Loucy (cell line): ENCODE measurements at regions not wholly inside any gene's neighbourhood (a gene's known extent, or its start where the extent isn't known, plus 50 kb on each side); places are given as distances from the start of the nearest gene placed in this dataset.

Source experiments
- H2AFZ ChIP-seq: fragments of 200-600 bp; sonication (generic); 2 replicates; pipeline ENCODE4 v1.6.0; 2016; ENCODE audit warnings: antibody characterized with exemption, mild to moderate bottlenecking, low read length, moderate library complexity
- H3F3A ChIP-seq: fragments of 200-600 bp; 2 replicates; pipeline ENCODE4 v1.6.0; 2016; ENCODE audit warnings: antibody characterized with exemption, low read depth, mild to moderate bottlenecking
- H3K27me3 ChIP-seq: fragments of 200-600 bp; sonication (generic); 2 replicates; pipeline ENCODE4 v1.6.1; 2014; ENCODE audit warnings: low read length, mild to moderate bottlenecking; ENCODE audit not compliant: insufficient read depth, poor library complexity, severe bottlenecking
- H3K36me3 ChIP-seq: fragments of 200-600 bp; sonication (generic); 2 replicates; pipeline ENCODE4 v1.6.1; 2016; ENCODE audit warnings: low read length; ENCODE audit not compliant: insufficient read depth
- H3K4me1 ChIP-seq: fragments of 200-600 bp; sonication (generic); 2 replicates; pipeline ENCODE4 v1.5.1; 2014; ENCODE audit warnings: low read length, mild to moderate bottlenecking; ENCODE audit not compliant: insufficient read depth, poor library complexity, severe bottlenecking
- H3K4me2 ChIP-seq: fragments of 200-600 bp; sonication (generic); 2 replicates; pipeline ENCODE4 v1.6.0; 2014; ENCODE audit warnings: antibody characterized with exemption, low read length, low read depth, mild to moderate bottlenecking; ENCODE audit not compliant: poor library complexity, severe bottlenecking
- H3K4me3 ChIP-seq: fragments of 200-600 bp; sonication (generic); 2 replicates; pipeline ENCODE4 v1.5.1; 2014; ENCODE audit warnings: low read length, mild to moderate bottlenecking, mixed read lengths; ENCODE audit not compliant: poor library complexity, severe bottlenecking
- H3K79me2 ChIP-seq: fragments of 200-600 bp; sonication (generic); 2 replicates; pipeline ENCODE4 v1.6.1; 2014; ENCODE audit warnings: low read length; ENCODE audit not compliant: insufficient read depth
- H3K9ac ChIP-seq: fragments of 200-600 bp; sonication (generic); 2 replicates; pipeline ENCODE4 v1.6.0; 2014; ENCODE audit warnings: mild to moderate bottlenecking, low read depth, low read length, moderate library complexity; ENCODE audit not compliant: poor library complexity, severe bottlenecking
- H3K9me2 ChIP-seq: fragments of 200-600 bp; sonication (generic); replicated peaks from 2 replicates; pipeline ENCODE4 v1.6.1; 2016; ENCODE audit warnings: low read depth, low read length, mixed read lengths
- H3K9me3 ChIP-seq: fragments of 200-600 bp; sonication (generic); 2 replicates; pipeline ENCODE4 v1.6.1; 2014; ENCODE audit warnings: mild to moderate bottlenecking, antibody characterized with exemption, low read length, low read depth; ENCODE audit not compliant: insufficient read depth
- H4K20me1 ChIP-seq: fragments of 200-600 bp; sonication (generic); 2 replicates; pipeline ENCODE4 v1.6.0; 2014; ENCODE audit warnings: antibody characterized with exemption, low read length, mild to moderate bottlenecking; ENCODE audit not compliant: insufficient read depth, poor library complexity, severe bottlenecking
- EZH2phosphoT487 ChIP-seq: fragments of 200-600 bp; IDR thresholded peaks from 2 replicates; pipeline ENCODE4 v1.6.1; 2018; ENCODE audit warnings: antibody characterized with exemption, mild to moderate bottlenecking, moderate library complexity, borderline replicate concordance
- TF ChIP-seq, protein P1 (sequence below): fragments of 200-600 bp; sonication (generic); conservative IDR thresholded peaks from 2 replicates; pipeline ENCODE4 v1.5.1; 2014; ENCODE audit warnings: mild to moderate bottlenecking, antibody characterized with exemption, low read length

DNA sequence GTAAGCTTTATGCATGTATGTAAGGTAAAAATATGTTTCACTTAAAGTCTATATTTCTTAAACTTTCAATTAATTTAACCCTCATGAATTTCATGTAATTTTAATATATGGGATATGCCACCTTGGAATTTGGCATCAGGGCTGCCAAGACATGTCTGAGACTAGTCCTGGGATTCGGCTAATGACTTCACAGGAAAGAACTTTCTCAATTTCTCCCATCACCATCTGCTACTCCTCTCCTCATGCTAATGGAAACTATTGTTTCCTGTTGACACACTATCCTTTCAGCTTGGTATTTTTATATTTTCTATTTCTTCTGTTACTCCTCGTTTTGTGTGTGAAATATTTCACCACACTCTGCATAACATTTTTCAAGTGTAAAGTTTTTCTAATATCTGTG is 205.9 kb downstream of the ARL4A start:
- TF ChIP-seq EZH2phosphoT487, result no peak
- TF ChIP-seq, protein P1, sequence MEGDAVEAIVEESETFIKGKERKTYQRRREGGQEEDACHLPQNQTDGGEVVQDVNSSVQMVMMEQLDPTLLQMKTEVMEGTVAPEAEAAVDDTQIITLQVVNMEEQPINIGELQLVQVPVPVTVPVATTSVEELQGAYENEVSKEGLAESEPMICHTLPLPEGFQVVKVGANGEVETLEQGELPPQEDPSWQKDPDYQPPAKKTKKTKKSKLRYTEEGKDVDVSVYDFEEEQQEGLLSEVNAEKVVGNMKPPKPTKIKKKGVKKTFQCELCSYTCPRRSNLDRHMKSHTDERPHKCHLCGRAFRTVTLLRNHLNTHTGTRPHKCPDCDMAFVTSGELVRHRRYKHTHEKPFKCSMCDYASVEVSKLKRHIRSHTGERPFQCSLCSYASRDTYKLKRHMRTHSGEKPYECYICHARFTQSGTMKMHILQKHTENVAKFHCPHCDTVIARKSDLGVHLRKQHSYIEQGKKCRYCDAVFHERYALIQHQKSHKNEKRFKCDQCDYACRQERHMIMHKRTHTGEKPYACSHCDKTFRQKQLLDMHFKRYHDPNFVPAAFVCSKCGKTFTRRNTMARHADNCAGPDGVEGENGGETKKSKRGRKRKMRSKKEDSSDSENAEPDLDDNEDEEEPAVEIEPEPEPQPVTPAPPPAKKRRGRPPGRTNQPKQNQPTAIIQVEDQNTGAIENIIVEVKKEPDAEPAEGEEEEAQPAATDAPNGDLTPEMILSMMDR, result no peak
- Histone ChIP-seq H3K36me3 (no peaks in the 10 kb centered on the region), H3K4me1 (no peaks in the 10 kb centered on the region), H3K27me3 (no peaks in the 10 kb centered on the region), H3F3A (no peaks in the 10 kb centered on the region), H3K4me3 (no peak overlapping the region), H2AFZ (no peak overlapping the region), H4K20me1 (no peaks in the 10 kb centered on the region), H3K9ac (no peak overlapping the region), H3K9me3 (no peaks in the 10 kb centered on the region), H3K4me2 (no peak overlapping the region), H3K79me2 (no peaks in the 10 kb centered on the region), H3K9me2 (no peaks in the 10 kb centered on the region)

DNA sequence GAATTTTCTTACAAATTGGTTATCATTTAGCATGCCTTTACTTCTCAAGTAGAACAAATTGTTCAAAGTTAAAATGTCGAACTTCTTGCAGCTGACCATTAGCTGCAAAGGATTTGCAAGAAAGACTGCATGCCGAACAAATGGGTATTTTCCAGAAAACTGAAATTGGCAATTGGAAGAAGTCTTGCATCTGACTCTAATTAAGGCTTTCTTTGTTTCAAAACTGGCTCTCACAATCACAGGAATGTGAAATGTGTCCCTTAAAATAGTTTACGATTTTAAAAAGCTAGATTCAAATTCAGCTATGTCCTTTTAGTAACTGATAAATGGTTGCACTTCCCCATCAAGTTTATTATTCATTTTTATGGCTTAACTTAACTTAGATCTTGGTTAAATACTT is 207.9 kb downstream of the ARL4A start:
- Histone ChIP-seq H3K27me3 (no peaks in the 10 kb centered on the region), H3K9me2 (no peaks in the 10 kb centered on the region), H3K9ac (no peak overlapping the region), H3K4me3 (no peak overlapping the region), H3K79me2 (no peaks in the 10 kb centered on the region), H4K20me1 (no peaks in the 10 kb centered on the region), H3F3A (no peaks in the 10 kb centered on the region), H3K9me3 (no peaks in the 10 kb centered on the region), H2AFZ (no peak overlapping the region), H3K36me3 (no peaks in the 10 kb centered on the region), H3K4me1 (no peaks in the 10 kb centered on the region), H3K4me2 (no peak overlapping the region)
- TF ChIP-seq, protein P1, result no peak
- no peak for TF ChIP-seq EZH2phosphoT487

DNA sequence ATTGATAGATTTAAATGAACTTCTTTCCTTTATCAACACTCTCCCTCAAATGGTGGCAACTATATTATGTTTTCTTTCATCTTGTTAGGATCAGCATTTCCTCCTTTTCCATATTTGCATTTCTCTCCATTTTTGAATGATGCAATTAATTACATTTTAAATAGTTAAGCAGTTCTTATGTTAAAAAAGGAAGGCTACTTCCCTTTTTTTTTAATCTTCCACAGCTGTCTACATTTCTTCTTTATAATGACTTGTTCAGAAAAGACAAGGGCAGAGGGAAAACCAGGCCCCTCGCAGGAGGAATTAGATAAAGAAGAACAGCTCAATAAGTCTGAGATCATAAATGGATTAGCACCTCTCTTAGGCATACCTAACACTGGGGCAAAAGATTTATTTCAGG is 208.9 kb downstream of the ARL4A start:
- H3K79me2 ChIP-seq, result no peaks in the 10 kb centered on the region
- no peaks in the 10 kb centered on the region for H3K36me3 ChIP-seq
- H3K4me3 ChIP-seq, result no peak overlapping the region
- H3K4me2 ChIP-seq, result no peak overlapping the region
- no peak overlapping the region for H2AFZ ChIP-seq
- no peaks in the 10 kb centered on the region for H3K27me3 ChIP-seq
- H3F3A ChIP-seq, result no peaks in the 10 kb centered on the region
- TF ChIP-seq EZH2phosphoT487, result no peak
- TF ChIP-seq, protein P1, result no peak
- no peak overlapping the region for H3K9ac ChIP-seq
- H3K9me2 ChIP-seq, result no peaks in the 10 kb centered on the region
- H3K4me1 ChIP-seq, result no peaks in the 10 kb centered on the region
- H3K9me3 ChIP-seq, result no peaks in the 10 kb centered on the region
- H4K20me1 ChIP-seq, result no peaks in the 10 kb centered on the region
